Adrenal gland (tissue), 9 donors: ENCODE measurements at regions not wholly inside any gene's neighbourhood (a gene's known extent, or its start where the extent isn't known, plus 50 kb on each side); places are given as distances from the start of the nearest gene placed in this dataset.

Source experiments
- DNase-seq, 7 donors: peaks; one replicate each; pipeline ENCODE4 v3.0.0-alpha.2; 2019 to 2020
- H3K27ac ChIP-seq, 5 donors: fragments of 200-600 bp; sonication (generic) in 4 of 5; 1 replicate in 3 of 5; 2 replicates in 2 of 5; pipeline versions ENCODE4 v1.5.1 to v1.8.0; 2016 to 2020; ENCODE audit warnings: mild to moderate bottlenecking in 1 of 5
- H3K27me3 ChIP-seq: fragments of 200-600 bp; 2 replicates; pipeline ENCODE4 v1.8.0; 2021
- H3K36me3 ChIP-seq, 2 donors: fragments of 200-600 bp; replicated peaks in 1 of 2; 1 replicate in 1 of 2; 2 replicates in 1 of 2; pipeline versions ENCODE4 v1.5.1 to v1.8.0; 2018 to 2022
- H3K4me1 ChIP-seq, 2 donors: fragments of 200-600 bp; replicated peaks in 1 of 2; 1 replicate in 1 of 2; 2 replicates in 1 of 2; pipeline versions ENCODE4 v1.5.1 to v1.8.0; 2018 to 2021
- H3K4me3 ChIP-seq, 4 donors: fragments of 200-600 bp; sonication (generic) in 3 of 4; one replicate each; pipeline ENCODE4 v1.5.1; 2016 to 2018
- H3K9me3 ChIP-seq, 3 donors: fragments of 200-600 bp; sonication (generic) in 1 of 3; replicated peaks in 1 of 3; 1 replicate in 2 of 3; 2 replicates in 1 of 3; pipeline versions ENCODE4 v1.5.1 to v1.8.0; 2016 to 2021
- CTCF ChIP-seq, 6 experiments: fragments of 450-650 bp in 4 of 6; fragments of 200-600 bp in 2 of 6; sonication (generic) in 1 of 6; IDR thresholded peaks; 1 replicate in 5 of 6; 2 replicates in 1 of 6; pipeline versions ENCODE4 v1.5.1 to v1.8.0; 2016 to 2021; ENCODE audit warnings: antibody characterized with exemption in 6 of 6, mild to moderate bottlenecking in 2 of 6, moderate library complexity in 1 of 6
- POLR2A ChIP-seq, 2 donors: fragments of 450-650 bp; IDR thresholded peaks; one replicate each; pipeline ENCODE4 v1.6.1; 2017; ENCODE audit warnings: antibody characterized with exemption in 2 of 2, mild to moderate bottlenecking in 2 of 2, moderate library complexity in 1 of 2
- WGBS, 4 donors: extraction: QIAGEN DNeasy Blood & Tissue Kit in 2 of 4; methylation state at CpG; one replicate each; pipeline versions ENCODE4 v1.1.5 to v1.1.7; 2013 to 2017; 5-methylcytosine and 5-hydroxymethylcytosine counted together
- intact Hi-C, 2 donors: fragments of 100-400 bp; cut with DNase I; formaldehyde crosslinking; loops; one replicate each; pipeline versions ENCODE4 v1.14.1 to v1.15.0; 2022 to 2023
- donor health status: healthy with polysubstance abuse.
- donor health status: Bipolar disorder and iron deficiency.
- donor health status: DM: yes; HTN: yes; CAD: no.
- donor health status: DM: no; HTN: no; CAD: no.
- donor health status: DM: no; HTN: no; CAD: no.

DNA sequence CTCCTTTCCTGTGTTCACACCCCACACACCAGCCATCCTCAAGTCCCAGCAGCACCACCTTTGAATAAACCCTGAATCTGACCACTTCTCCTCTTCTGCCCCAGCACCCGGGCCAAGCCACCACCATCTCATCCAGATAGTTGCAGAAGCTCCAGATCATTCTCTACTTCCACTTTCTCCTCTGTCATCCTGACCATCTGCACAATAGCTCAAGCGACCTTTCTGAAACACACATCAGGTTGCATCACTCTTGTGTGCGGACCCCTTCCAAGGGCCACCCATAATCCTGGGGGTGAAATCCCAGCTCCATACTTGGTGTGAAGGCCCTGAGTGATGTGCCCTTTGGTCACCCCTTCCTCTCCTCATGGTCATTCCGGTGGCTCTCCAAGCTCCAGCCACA lies 187.4 kb upstream of the GALNT17 start:
- H3K27me3 ChIP-seq, result no peaks in the 10 kb centered on the region
- TF ChIP-seq CTCF (IDR thresholded peaks at IDR 0.05), result no peak
- no peak for TF ChIP-seq POLR2A (IDR thresholded peaks at IDR 0.05)
- no peak overlapping the region for H3K4me3 ChIP-seq
- no peaks in the 10 kb centered on the region for H3K36me3 ChIP-seq
- intact Hi-C loops, result no loop called here
- WGBS, 4 donors, result 66 to 87% (median 77%) methylated on average over 4 of the region's 4 CpGs
- H3K27ac ChIP-seq, result no peak overlapping the region
- no peak for DNase-seq
- H3K4me1 ChIP-seq, result no peaks in the 10 kb centered on the region
- no peaks in the 10 kb centered on the region for H3K9me3 ChIP-seq

DNA sequence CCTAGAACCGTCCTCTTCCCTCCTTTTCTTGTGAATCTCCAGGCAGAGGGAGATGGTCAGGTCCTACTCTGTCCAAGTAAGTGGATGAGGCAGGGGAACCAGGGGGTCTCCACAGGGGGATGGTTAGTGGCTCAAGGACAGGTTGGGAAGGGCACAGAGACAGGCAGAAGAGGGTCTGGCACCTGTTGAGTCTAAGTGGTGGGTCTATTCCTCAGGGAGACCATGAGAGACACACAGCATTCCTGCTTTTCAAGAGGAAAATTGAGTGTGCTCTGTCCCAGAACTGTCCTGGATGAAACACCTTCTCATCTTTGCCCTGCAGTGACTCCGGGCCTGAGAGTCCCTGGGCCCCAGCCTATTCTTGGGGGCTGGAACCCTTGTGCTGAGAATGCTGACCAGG lies 184.8 kb upstream of the GALNT17 start:
- no peaks in the 10 kb centered on the region for H3K4me1 ChIP-seq
- TF ChIP-seq POLR2A (IDR thresholded peaks at IDR 0.05) (no peak), CTCF (IDR thresholded peaks at IDR 0.05) (no peak)
- no peaks in the 10 kb centered on the region for H3K9me3 ChIP-seq
- 71 to 76% (median 75%) methylated on average over 2 of the region's 2 CpGs for WGBS, 4 donors
- no peaks in the 10 kb centered on the region for H3K36me3 ChIP-seq
- intact Hi-C loops, result no loop called here
- no peak for DNase-seq
- H3K4me3 ChIP-seq, result no peak overlapping the region
- no peak overlapping the region for H3K27ac ChIP-seq
- H3K27me3 ChIP-seq, result no peaks in the 10 kb centered on the region

DNA sequence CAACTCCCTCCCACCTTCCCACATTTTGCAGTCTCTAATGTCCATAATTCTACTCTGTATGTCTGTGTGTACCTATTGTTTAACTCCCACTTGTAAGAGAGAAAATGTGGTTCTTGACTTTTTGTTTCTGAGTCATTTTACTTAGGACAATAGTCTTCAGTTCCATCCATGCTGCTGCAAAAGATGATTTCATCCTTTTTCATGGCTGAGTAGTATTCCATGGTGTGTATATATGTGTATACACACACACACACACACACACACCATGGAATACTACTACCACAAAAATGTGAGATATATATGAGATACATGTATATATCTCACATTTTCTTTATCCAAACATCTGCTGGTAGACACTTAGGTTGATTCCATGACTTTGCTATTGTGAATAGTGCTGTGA lies 182.1 kb upstream of the GALNT17 start:
- H3K27me3 ChIP-seq, result no peaks in the 10 kb centered on the region
- no peak overlapping the region for H3K4me3 ChIP-seq
- no peak overlapping the region for H3K27ac ChIP-seq
- H3K4me1 ChIP-seq, result no peaks in the 10 kb centered on the region
- H3K36me3 ChIP-seq, result no peaks in the 10 kb centered on the region
- no peak for TF ChIP-seq POLR2A (IDR thresholded peaks at IDR 0.05)
- TF ChIP-seq CTCF (IDR thresholded peaks at IDR 0.05), result no peak
- DNase-seq, result no peak
- intact Hi-C loops, result no loop called here
- H3K9me3 ChIP-seq, result no peaks in the 10 kb centered on the region

DNA sequence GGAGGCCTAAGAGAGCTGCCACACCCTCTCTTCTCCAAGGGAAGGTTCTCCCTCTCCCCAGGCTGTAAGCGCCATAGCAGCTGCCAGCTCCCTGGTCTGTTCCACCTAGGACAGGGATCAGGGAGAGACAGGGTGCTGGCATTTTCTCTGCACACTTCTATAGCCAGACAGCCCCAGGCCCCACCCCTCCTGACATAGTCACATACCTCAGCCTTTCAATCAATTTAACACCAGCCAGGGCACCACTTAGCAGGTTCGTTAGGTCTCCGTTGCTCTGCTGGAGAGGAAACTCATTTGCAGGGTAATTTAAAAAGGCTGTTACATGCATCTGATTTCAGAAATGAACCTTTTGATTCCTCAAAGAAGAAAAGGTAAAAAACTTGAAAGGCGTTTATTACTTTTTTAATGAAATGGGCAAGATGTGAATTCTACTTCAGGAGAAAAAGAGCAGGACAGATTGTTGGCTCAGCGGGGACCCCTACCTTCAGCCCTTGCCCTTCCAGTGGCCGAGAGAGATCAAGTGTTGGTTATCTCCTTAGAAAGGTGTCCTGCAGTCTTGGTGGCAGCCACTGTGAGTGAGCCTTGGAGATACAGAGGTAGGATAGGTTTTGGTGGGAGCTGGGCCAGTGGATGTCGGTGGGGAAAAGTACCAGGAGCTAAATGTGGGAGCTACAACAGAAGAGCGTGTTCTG lies 180.5 kb upstream of the GALNT17 start:
- no peak overlapping the region for H3K4me3 ChIP-seq
- WGBS, 4 donors, result 79 to 89% (median 84%) methylated on average over 8 of the region's 8 CpGs
- no peak for TF ChIP-seq CTCF (IDR thresholded peaks at IDR 0.05)
- no peak for TF ChIP-seq POLR2A (IDR thresholded peaks at IDR 0.05)
- H3K36me3 ChIP-seq, result no peaks in the 10 kb centered on the region
- H3K9me3 ChIP-seq, result no peaks in the 10 kb centered on the region
- no peaks in the 10 kb centered on the region for H3K4me1 ChIP-seq
- no peaks in the 10 kb centered on the region for H3K27me3 ChIP-seq
- DNase-seq, result no peak
- intact Hi-C loops, result no loop called here
- H3K27ac ChIP-seq, result no peak overlapping the region
